IMR-90 (cell line): ENCODE measurements at regions not wholly inside any gene's neighbourhood (a gene's known extent, or its start where the extent isn't known, plus 50 kb on each side); places are given as distances from the start of the nearest gene placed in this dataset.

Source experiments
- CEBPB ChIP-seq: IDR thresholded peaks from 2 replicates; pipeline ENCODE4 v1.6.1; 2012; ENCODE audit warnings: low read depth, low read length, improper control_type of control experiment
- FOS ChIP-seq: fragments of 150-350 bp; IDR thresholded peaks from 2 replicates; pipeline ENCODE4 v1.6.1; 2016; ENCODE audit warnings: low read depth, low read length
- MAFK ChIP-seq: IDR thresholded peaks from 2 replicates; pipeline ENCODE4 v1.6.1; 2012; ENCODE audit warnings: low read depth, low read length, improper control_type of control experiment
- MAZ ChIP-seq: IDR thresholded peaks from 2 replicates; pipeline ENCODE4 v1.6.1; 2012; ENCODE audit warnings: low read depth, mild to moderate bottlenecking, low read length, improper control_type of control experiment, moderate library complexity, borderline replicate concordance
- NFE2L2 ChIP-seq: fragments of 150-350 bp; IDR thresholded peaks from 2 replicates; pipeline ENCODE4 v1.6.1; 2016; ENCODE audit warnings: low read depth, mild to moderate bottlenecking, low read length
- POLR2A ChIP-seq: IDR thresholded peaks from 2 replicates; pipeline ENCODE4 v1.6.1; 2012; ENCODE audit warnings: mild to moderate bottlenecking, low read depth, low read length
- RAD21 ChIP-seq: IDR thresholded peaks from 2 replicates; pipeline ENCODE4 v1.6.1; 2012; ENCODE audit warnings: low read length, improper control_type of control experiment
- RFX5 ChIP-seq: IDR thresholded peaks from 2 replicates; pipeline ENCODE4 v1.8.0; 2012; ENCODE audit warnings: low read depth, mild to moderate bottlenecking, low read length, moderate library complexity
- SMC3 ChIP-seq: fragments of 150-350 bp; IDR thresholded peaks from 2 replicates; pipeline ENCODE4 v1.6.1; 2016; ENCODE audit warnings: low read depth, mild to moderate bottlenecking, antibody characterized with exemption, low read length, moderate library complexity
- TF ChIP-seq, protein P1 (sequence below): conservative IDR thresholded peaks from 2 replicates; pipeline ENCODE4 v1.5.1; 2012; ENCODE audit warnings: mild to moderate bottlenecking, low read depth, low read length, improper control_type of control experiment
- TF ChIP-seq, protein P2 (sequence below): fragments of 150-350 bp; IDR thresholded peaks from 2 replicates; pipeline ENCODE4 v1.6.1; 2016; ENCODE audit warnings: low read depth, mild to moderate bottlenecking, low read length, moderate library complexity, borderline replicate concordance

GRCh38 chr1:38763121-38763520, 96.5 kb downstream of the RRAGC start:
- TF ChIP-seq MAZ = no peak
- TF ChIP-seq POLR2A = no peak
- TF ChIP-seq, protein P1, sequence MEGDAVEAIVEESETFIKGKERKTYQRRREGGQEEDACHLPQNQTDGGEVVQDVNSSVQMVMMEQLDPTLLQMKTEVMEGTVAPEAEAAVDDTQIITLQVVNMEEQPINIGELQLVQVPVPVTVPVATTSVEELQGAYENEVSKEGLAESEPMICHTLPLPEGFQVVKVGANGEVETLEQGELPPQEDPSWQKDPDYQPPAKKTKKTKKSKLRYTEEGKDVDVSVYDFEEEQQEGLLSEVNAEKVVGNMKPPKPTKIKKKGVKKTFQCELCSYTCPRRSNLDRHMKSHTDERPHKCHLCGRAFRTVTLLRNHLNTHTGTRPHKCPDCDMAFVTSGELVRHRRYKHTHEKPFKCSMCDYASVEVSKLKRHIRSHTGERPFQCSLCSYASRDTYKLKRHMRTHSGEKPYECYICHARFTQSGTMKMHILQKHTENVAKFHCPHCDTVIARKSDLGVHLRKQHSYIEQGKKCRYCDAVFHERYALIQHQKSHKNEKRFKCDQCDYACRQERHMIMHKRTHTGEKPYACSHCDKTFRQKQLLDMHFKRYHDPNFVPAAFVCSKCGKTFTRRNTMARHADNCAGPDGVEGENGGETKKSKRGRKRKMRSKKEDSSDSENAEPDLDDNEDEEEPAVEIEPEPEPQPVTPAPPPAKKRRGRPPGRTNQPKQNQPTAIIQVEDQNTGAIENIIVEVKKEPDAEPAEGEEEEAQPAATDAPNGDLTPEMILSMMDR = no peak
- no peak for TF ChIP-seq MAFK
- no peak for TF ChIP-seq RAD21
- TF ChIP-seq SMC3 = no peak
- TF ChIP-seq RFX5 = no peak
- TF ChIP-seq, protein P2, sequence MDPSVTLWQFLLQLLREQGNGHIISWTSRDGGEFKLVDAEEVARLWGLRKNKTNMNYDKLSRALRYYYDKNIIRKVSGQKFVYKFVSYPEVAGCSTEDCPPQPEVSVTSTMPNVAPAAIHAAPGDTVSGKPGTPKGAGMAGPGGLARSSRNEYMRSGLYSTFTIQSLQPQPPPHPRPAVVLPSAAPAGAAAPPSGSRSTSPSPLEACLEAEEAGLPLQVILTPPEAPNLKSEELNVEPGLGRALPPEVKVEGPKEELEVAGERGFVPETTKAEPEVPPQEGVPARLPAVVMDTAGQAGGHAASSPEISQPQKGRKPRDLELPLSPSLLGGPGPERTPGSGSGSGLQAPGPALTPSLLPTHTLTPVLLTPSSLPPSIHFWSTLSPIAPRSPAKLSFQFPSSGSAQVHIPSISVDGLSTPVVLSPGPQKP = no peak
- TF ChIP-seq FOS = no peak
- no peak for TF ChIP-seq NFE2L2
- TF ChIP-seq CEBPB = no peak
